GM23338 (cell line): ENCODE measurements at regions not wholly inside any gene's neighbourhood (a gene's known extent, or its start where the extent isn't known, plus 50 kb on each side); places are given as distances from the start of the nearest gene placed in this dataset.

Experiments used
- ATAC-seq: fragments of 200-7000 bp; cut with Tn5 transposase; 3 replicates; pipeline ENCODE4 v1.9.1; 2020
- DNase-seq: peaks from one replicate; pipeline ENCODE4 v3.0.0-alpha.2; 2015; ENCODE audit warnings: low spot score
- H2AFZ ChIP-seq: fragments of 200-600 bp; sonication (generic); 2 replicates; pipeline ENCODE4 v1.8.0; 2016; ENCODE audit warnings: antibody characterized with exemption, mild to moderate bottlenecking, moderate library complexity
- H3F3A ChIP-seq: fragments of 200-600 bp; sonication (generic); replicated peaks from 2 replicates; pipeline ENCODE4 v1.8.0; 2017; ENCODE audit warnings: antibody characterized with exemption, mixed run types, low read depth
- H3K27ac ChIP-seq: fragments of 200-600 bp; sonication (generic); 2 replicates; pipeline ENCODE4 v1.6.1; 2016; ENCODE audit warnings: low read depth
- H3K27me3 ChIP-seq: fragments of 200-600 bp; sonication (generic); 2 replicates; pipeline ENCODE4 v1.8.0; 2016; ENCODE audit warnings: mild to moderate bottlenecking, mixed run types, moderate library complexity; ENCODE audit not compliant: insufficient read depth
- H3K36me3 ChIP-seq: fragments of 200-600 bp; sonication (generic); 2 replicates; pipeline ENCODE4 v1.8.0; 2016; ENCODE audit warnings: mild to moderate bottlenecking; ENCODE audit not compliant: insufficient read depth
- H3K4me1 ChIP-seq: fragments of 200-600 bp; sonication (generic); 2 replicates; pipeline ENCODE4 v1.8.0; 2016; ENCODE audit warnings: mild to moderate bottlenecking, moderate library complexity; ENCODE audit not compliant: insufficient read depth
- H3K4me2 ChIP-seq: fragments of 200-600 bp; sonication (generic); 2 replicates; pipeline ENCODE4 v1.7.1; 2017; ENCODE audit warnings: mixed run types
- H3K4me3 ChIP-seq: fragments of 200-600 bp; sonication (generic); 2 replicates; pipeline ENCODE4 v1.6.1; 2016; ENCODE audit warnings: mixed run types
- H3K79me2 ChIP-seq: fragments of 200-600 bp; sonication (generic); replicated peaks from 2 replicates; pipeline ENCODE4 v1.8.0; 2017; ENCODE audit warnings: mild to moderate bottlenecking; ENCODE audit not compliant: insufficient read depth
- H3K9me2 ChIP-seq: fragments of 200-600 bp; sonication (generic); 2 replicates; pipeline ENCODE4 v1.8.0; 2017; ENCODE audit not compliant: insufficient read depth
- H4K20me1 ChIP-seq: fragments of 200-600 bp; sonication (generic); replicated peaks from 2 replicates; pipeline ENCODE4 v1.8.0; 2017; ENCODE audit warnings: mild to moderate bottlenecking; ENCODE audit not compliant: insufficient read depth
- H3K27ac Mint-ChIP-seq: 2 replicates; pipeline ENCODE4 v1.8.0; 2020; ENCODE audit warnings: inconsistent platforms, mild to moderate bottlenecking, moderate library complexity, mixed read lengths
- H3K27me3 Mint-ChIP-seq: 3 replicates; pipeline ENCODE4 v1.8.0; 2022; ENCODE audit warnings: low read depth, mild to moderate bottlenecking, moderate library complexity, mixed read lengths, inconsistent platforms; ENCODE audit not compliant: insufficient read depth, poor library complexity
- H3K36me3 Mint-ChIP-seq: 3 replicates; pipeline ENCODE4 v1.8.0; 2021; ENCODE audit warnings: low read depth, mild to moderate bottlenecking, inconsistent platforms, moderate library complexity, mixed read lengths
- H3K4me1 Mint-ChIP-seq: 3 replicates; pipeline ENCODE4 v1.8.0; 2020; ENCODE audit warnings: mild to moderate bottlenecking, inconsistent platforms, mixed read lengths
- H3K4me3 Mint-ChIP-seq: 3 replicates; pipeline ENCODE4 v1.8.0; 2021; ENCODE audit warnings: moderate library complexity, mild to moderate bottlenecking, inconsistent platforms, mixed read lengths
- H3K9me3 Mint-ChIP-seq: 3 replicates; pipeline ENCODE4 v1.8.0; 2020; ENCODE audit warnings: moderate library complexity, mild to moderate bottlenecking, inconsistent platforms, mixed read lengths
- STAT1 ChIP-seq: IDR thresholded peaks from one replicate; pipeline ENCODE4 v1.6.1; 2016; ENCODE audit warnings: antibody characterized with exemption; ENCODE audit not compliant: unreplicated experiment
- ZNF114 ChIP-seq: fragments of 250-450 bp; sonication (Bioruptor Pico); IDR thresholded peaks from 2 replicates; pipeline ENCODE4 v1.5.0; 2020; ENCODE audit warnings: mild to moderate bottlenecking, moderate library complexity
- ZNF331 ChIP-seq: fragments of 250-450 bp; sonication (Bioruptor Pico); IDR thresholded peaks from 2 replicates; pipeline ENCODE4 v1.5.0; 2020; ENCODE audit warnings: low read depth, mild to moderate bottlenecking, moderate library complexity
- TF ChIP-seq, protein P1 (sequence below), 2 experiments: fragments of 200-600 bp in 1 of 2; sonication (generic) in 1 of 2; conservative IDR thresholded peaks; 2 replicates each; pipeline versions ENCODE4 v1.5.1 to v1.6.1; 2016 to 2017; ENCODE audit warnings: antibody characterized with exemption in 2 of 2, low read depth in 2 of 2, mild to moderate bottlenecking in 2 of 2, moderate library complexity in 1 of 2
- TF ChIP-seq, protein P2 (sequence below): fragments of 250-450 bp; sonication (Bioruptor Pico); IDR thresholded peaks from 2 replicates; pipeline ENCODE4 v1.5.0; 2020; ENCODE audit warnings: mild to moderate bottlenecking, moderate library complexity
- TF ChIP-seq, protein P3 (sequence below): IDR thresholded peaks from 2 replicates; pipeline ENCODE4 v1.6.1; 2016; ENCODE audit warnings: antibody characterized with exemption

DNA sequence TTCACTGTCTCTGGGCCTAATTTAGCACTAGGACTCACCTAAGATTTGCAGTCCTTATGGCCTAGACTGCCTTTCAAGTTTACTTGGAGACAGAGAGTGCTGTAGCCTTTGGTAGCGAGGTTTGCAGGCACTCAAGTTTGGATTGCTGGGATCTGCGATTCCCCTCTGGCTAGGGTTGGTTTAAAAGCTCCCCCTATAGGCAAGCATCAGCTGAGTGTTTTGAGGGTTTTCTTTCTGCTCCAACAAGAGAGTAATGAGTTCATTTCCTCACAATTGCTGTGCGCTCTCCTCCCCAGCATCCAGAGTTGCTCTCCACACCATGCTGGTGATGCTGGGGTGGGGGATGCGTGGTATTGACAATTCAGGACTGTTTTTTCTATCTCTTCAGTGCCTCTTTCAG is 206.9 kb downstream of the GLUD2 start:
- Mint-ChIP-seq H3K27me3 (no peaks in the 10 kb centered on the region), H3K4me1 (no peaks in the 10 kb centered on the region), H3K4me3 (no peak overlapping the region), H3K36me3 (no peaks in the 10 kb centered on the region), H3K9me3 (peaks cover 2% of the 10 kb centered on the region; the same call in 1 of the 3 replicates), H3K27ac (no peak overlapping the region)
- Histone ChIP-seq H3K79me2 (no peaks in the 10 kb centered on the region), H3F3A (no peaks in the 10 kb centered on the region), H3K4me1 (no peaks in the 10 kb centered on the region), H3K36me3 (no peaks in the 10 kb centered on the region), H3K27me3 (no peaks in the 10 kb centered on the region), H3K27ac (no peak overlapping the region), H4K20me1 (no peaks in the 10 kb centered on the region), H3K4me2 (no peak overlapping the region), H2AFZ (no peak overlapping the region), H3K9me2 (no peaks in the 10 kb centered on the region), H3K4me3 (no peak overlapping the region)
- no peak for TF ChIP-seq ZNF331
- TF ChIP-seq, protein P1, sequence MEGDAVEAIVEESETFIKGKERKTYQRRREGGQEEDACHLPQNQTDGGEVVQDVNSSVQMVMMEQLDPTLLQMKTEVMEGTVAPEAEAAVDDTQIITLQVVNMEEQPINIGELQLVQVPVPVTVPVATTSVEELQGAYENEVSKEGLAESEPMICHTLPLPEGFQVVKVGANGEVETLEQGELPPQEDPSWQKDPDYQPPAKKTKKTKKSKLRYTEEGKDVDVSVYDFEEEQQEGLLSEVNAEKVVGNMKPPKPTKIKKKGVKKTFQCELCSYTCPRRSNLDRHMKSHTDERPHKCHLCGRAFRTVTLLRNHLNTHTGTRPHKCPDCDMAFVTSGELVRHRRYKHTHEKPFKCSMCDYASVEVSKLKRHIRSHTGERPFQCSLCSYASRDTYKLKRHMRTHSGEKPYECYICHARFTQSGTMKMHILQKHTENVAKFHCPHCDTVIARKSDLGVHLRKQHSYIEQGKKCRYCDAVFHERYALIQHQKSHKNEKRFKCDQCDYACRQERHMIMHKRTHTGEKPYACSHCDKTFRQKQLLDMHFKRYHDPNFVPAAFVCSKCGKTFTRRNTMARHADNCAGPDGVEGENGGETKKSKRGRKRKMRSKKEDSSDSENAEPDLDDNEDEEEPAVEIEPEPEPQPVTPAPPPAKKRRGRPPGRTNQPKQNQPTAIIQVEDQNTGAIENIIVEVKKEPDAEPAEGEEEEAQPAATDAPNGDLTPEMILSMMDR (conservative IDR thresholded peaks at IDR 0.05; ENCODE audit: low read depth in 2 of 2) = peak; percentile 35 to 54; a peak in 3 of 4 replicates
- ATAC-seq = peak; percentile 75
- peak; percentile 47 for DNase-seq

DNA sequence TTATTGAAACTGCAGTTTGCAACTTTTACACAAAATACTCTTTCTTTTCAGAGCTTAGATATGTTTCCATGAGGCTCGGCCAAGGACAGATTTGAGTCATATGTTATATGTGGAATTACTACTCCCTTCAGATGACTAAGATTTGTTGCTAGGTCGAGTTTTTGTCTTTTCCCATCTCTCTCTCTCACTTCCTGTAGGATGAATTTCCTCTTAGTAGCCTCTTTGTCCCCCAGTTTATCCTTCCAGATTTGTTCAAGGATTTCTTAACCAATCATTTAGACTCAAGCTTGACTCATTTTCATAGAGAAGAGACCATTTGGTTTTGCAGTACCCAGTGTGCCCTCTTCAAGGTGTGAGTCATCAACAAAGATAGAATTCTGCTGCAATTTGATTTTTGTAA is 209.2 kb downstream of the GLUD2 start:
- Histone ChIP-seq H3K9me2 (no peaks in the 10 kb centered on the region), H3K4me2 (no peak overlapping the region), H2AFZ (no peak overlapping the region), H3K27ac (no peak overlapping the region), H3K4me3 (no peak overlapping the region), H3K4me1 (no peaks in the 10 kb centered on the region), H3K27me3 (no peaks in the 10 kb centered on the region), H3K79me2 (no peaks in the 10 kb centered on the region), H4K20me1 (no peaks in the 10 kb centered on the region), H3K36me3 (no peaks in the 10 kb centered on the region), H3F3A (no peaks in the 10 kb centered on the region)
- no peaks in the 10 kb centered on the region for H3K27me3 Mint-ChIP-seq
- H3K36me3 Mint-ChIP-seq = no peaks in the 10 kb centered on the region
- no peak overlapping the region for H3K27ac Mint-ChIP-seq
- ATAC-seq (no peak), DNase-seq (no peak)
- H3K4me3 Mint-ChIP-seq = no peak overlapping the region
- H3K9me3 Mint-ChIP-seq = no peaks in the 10 kb centered on the region
- no peaks in the 10 kb centered on the region for H3K4me1 Mint-ChIP-seq
- TF ChIP-seq, protein P2, sequence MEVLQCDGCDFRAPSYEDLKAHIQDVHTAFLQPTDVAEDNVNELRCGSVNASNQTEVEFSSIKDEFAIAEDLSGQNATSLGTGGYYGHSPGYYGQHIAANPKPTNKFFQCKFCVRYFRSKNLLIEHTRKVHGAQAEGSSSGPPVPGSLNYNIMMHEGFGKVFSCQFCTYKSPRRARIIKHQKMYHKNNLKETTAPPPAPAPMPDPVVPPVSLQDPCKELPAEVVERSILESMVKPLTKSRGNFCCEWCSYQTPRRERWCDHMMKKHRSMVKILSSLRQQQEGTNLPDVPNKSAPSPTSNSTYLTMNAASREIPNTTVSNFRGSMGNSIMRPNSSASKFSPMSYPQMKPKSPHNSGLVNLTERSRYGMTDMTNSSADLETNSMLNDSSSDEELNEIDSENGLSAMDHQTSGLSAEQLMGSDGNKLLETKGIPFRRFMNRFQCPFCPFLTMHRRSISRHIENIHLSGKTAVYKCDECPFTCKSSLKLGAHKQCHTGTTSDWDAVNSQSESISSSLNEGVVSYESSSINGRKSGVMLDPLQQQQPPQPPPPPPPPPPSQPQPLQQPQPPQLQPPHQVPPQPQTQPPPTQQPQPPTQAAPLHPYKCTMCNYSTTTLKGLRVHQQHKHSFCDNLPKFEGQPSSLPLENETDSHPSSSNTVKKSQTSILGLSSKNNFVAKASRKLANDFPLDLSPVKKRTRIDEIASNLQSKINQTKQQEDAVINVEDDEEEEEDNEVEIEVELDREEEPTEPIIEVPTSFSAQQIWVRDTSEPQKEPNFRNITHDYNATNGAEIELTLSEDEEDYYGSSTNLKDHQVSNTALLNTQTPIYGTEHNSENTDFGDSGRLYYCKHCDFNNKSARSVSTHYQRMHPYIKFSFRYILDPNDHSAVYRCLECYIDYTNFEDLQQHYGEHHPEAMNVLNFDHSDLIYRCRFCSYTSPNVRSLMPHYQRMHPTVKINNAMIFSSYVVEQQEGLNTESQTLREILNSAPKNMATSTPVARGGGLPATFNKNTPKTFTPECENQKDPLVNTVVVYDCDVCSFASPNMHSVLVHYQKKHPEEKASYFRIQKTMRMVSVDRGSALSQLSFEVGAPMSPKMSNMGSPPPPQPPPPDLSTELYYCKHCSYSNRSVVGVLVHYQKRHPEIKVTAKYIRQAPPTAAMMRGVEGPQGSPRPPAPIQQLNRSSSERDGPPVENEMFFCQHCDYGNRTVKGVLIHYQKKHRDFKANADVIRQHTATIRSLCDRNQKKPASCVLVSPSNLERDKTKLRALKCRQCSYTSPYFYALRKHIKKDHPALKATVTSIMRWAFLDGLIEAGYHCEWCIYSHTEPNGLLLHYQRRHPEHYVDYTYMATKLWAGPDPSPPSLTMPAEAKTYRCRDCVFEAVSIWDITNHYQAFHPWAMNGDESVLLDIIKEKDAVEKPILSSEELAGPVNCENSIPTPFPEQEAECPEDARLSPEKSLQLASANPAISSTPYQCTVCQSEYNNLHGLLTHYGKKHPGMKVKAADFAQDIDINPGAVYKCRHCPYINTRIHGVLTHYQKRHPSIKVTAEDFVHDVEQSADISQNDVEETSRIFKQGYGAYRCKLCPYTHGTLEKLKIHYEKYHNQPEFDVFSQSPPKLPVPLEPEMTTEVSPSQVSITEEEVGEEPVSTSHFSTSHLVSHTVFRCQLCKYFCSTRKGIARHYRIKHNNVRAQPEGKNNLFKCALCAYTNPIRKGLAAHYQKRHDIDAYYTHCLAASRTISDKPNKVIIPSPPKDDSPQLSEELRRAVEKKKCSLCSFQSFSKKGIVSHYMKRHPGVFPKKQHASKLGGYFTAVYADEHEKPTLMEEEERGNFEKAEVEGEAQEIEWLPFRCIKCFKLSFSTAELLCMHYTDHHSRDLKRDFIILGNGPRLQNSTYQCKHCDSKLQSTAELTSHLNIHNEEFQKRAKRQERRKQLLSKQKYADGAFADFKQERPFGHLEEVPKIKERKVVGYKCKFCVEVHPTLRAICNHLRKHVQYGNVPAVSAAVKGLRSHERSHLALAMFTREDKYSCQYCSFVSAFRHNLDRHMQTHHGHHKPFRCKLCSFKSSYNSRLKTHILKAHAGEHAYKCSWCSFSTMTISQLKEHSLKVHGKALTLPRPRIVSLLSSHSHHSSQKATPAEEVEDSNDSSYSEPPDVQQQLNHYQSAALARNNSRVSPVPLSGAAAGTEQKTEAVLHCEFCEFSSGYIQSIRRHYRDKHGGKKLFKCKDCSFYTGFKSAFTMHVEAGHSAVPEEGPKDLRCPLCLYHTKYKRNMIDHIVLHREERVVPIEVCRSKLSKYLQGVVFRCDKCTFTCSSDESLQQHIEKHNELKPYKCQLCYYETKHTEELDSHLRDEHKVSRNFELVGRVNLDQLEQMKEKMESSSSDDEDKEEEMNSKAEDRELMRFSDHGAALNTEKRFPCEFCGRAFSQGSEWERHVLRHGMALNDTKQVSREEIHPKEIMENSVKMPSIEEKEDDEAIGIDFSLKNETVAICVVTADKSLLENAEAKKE (CRISPR knock-in tag) = no peak
- TF ChIP-seq, protein P1 (conservative IDR thresholded peaks at IDR 0.05; ENCODE audit: low read depth in 2 of 2) = no peak
- TF ChIP-seq ZNF331 = no peak
- no peak for TF ChIP-seq ZNF114
- TF ChIP-seq STAT1 = no peak
- TF ChIP-seq, protein P3, sequence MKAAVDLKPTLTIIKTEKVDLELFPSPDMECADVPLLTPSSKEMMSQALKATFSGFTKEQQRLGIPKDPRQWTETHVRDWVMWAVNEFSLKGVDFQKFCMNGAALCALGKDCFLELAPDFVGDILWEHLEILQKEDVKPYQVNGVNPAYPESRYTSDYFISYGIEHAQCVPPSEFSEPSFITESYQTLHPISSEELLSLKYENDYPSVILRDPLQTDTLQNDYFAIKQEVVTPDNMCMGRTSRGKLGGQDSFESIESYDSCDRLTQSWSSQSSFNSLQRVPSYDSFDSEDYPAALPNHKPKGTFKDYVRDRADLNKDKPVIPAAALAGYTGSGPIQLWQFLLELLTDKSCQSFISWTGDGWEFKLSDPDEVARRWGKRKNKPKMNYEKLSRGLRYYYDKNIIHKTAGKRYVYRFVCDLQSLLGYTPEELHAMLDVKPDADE = no peak
